ENCODE measurements at regions not wholly inside any gene's neighbourhood (a gene's known extent, or its start where the extent isn't known, plus 50 kb on each side); places are given as distances from the start of the nearest gene placed in this dataset.

GRCh38 chr1:189409774-189410173 is 1067.9 kb downstream of the BRINP3 start:
- H3K4me3 ChIP-seq = no peak overlapping the region
- H3K27ac ChIP-seq = no peak overlapping the region
- no peak for DNase-seq
- 6 to 15% methylated on average over 3 of the region's 3 CpGs for WGBS, 2 donors
- H3K27me3 ChIP-seq = no peaks in the 10 kb centered on the region
- H3K4me1 ChIP-seq = peaks cover 0 to 6% (median 0%) of the 10 kb centered on the region in 3 donors
- peaks cover 0 to 5% (median 0%) of the 10 kb centered on the region in 3 donors for H3K9me3 ChIP-seq
- H3K36me3 ChIP-seq = no peaks in the 10 kb centered on the region
- TF ChIP-seq CTCF (IDR thresholded peaks at IDR 0.05) (no peak), POLR2A (IDR thresholded peaks at IDR 0.05) (no peak)
- intact Hi-C loops (cut with DNase I) = no loop called here

GRCh38 chr1:189424746-189425331 is 1052.8 kb downstream of the BRINP3 start:
- H3K36me3 ChIP-seq = no peaks in the 10 kb centered on the region
- H3K4me1 ChIP-seq = no peaks in the 10 kb centered on the region
- intact Hi-C loops (cut with DNase I) = no loop called here
- 52 to 64% methylated on average over 2 of the region's 2 CpGs for WGBS, 2 donors
- H3K27me3 ChIP-seq = no peaks in the 10 kb centered on the region
- no peak overlapping the region for H3K4me3 ChIP-seq
- DNase-seq = no peak
- no peaks in the 10 kb centered on the region for H3K9me3 ChIP-seq
- no peak overlapping the region for H3K27ac ChIP-seq
- TF ChIP-seq POLR2A (IDR thresholded peaks at IDR 0.05) (no peak), CTCF (IDR thresholded peaks at IDR 0.05) (no peak)

GRCh38 chr1:189429610-189430009 is 1048.1 kb downstream of the BRINP3 start:
- Histone ChIP-seq H3K36me3 (no peaks in the 10 kb centered on the region), H3K4me3 (no peak overlapping the region), H3K9me3 (no peaks in the 10 kb centered on the region), H3K27ac (no peak overlapping the region), H3K27me3 (no peaks in the 10 kb centered on the region), H3K4me1 (peaks cover 0 to 11% (median 0%) of the 10 kb centered on the region in 3 donors)
- intact Hi-C loops (cut with DNase I) = no loop called here
- no peak for DNase-seq
- WGBS, 2 donors = 62 to 63% methylated on average over 4 of the region's 4 CpGs
- TF ChIP-seq CTCF (IDR thresholded peaks at IDR 0.05) (peak in 3 of 6 experiments; percentile 19 to 47 (median 24)), POLR2A (IDR thresholded peaks at IDR 0.05) (no peak)

GRCh38 chr1:189431447-189431846 is 1046.2 kb downstream of the BRINP3 start:
- H3K9me3 ChIP-seq = no peaks in the 10 kb centered on the region
- peaks cover 0 to 18% (median 0%) of the 10 kb centered on the region in 3 donors for H3K4me1 ChIP-seq
- H3K4me3 ChIP-seq = no peak overlapping the region
- no peak for TF ChIP-seq POLR2A (IDR thresholded peaks at IDR 0.05)
- TF ChIP-seq CTCF (IDR thresholded peaks at IDR 0.05) = no peak
- no peaks in the 10 kb centered on the region for H3K36me3 ChIP-seq
- intact Hi-C loops (cut with DNase I) = no loop called here
- no peak for DNase-seq
- H3K27ac ChIP-seq = no peak overlapping the region
- 72 to 91% methylated on average over 2 of the region's 2 CpGs for WGBS, 2 donors
- H3K27me3 ChIP-seq = no peaks in the 10 kb centered on the region

GRCh38 chr1:189432753-189433152 is 1044.9 kb downstream of the BRINP3 start:
- intact Hi-C loops (cut with DNase I) = no loop called here
- Histone ChIP-seq H3K4me3 (no peak overlapping the region), H3K9me3 (no peaks in the 10 kb centered on the region), H3K4me1 (peaks cover 0 to 22% (median 0%) of the 10 kb centered on the region in 3 donors), H3K36me3 (no peaks in the 10 kb centered on the region), H3K27me3 (no peaks in the 10 kb centered on the region), H3K27ac (no peak overlapping the region)
- WGBS, 2 donors = 52 to 54% methylated on average over 2 of the region's 2 CpGs
- no peak for DNase-seq
- no peak for TF ChIP-seq CTCF (IDR thresholded peaks at IDR 0.05)
- no peak for TF ChIP-seq POLR2A (IDR thresholded peaks at IDR 0.05)

Measured in esophagus squamous epithelium (tissue), 5 donors.